Activated B cell treated with CpG ODN at 0.5 μM for 24 hours (primary cell): ENCODE measurements at regions not wholly inside any gene's neighbourhood (a gene's known extent, or its start where the extent isn't known, plus 50 kb on each side); places are given as distances from the start of the nearest gene placed in this dataset.

ENCODE experiments used
- ATAC-seq: fragments of 200-7000 bp; cut with Tn5 transposase; one replicate; pipeline ENCODE4 v1.10.0; 2021; ENCODE audit warnings: low read depth, mild to moderate bottlenecking, moderate library complexity
- CTCF ChIA-PET: fragments of 350-600 bp; sonication (Branson Sonifier 250); formaldehyde crosslinking; loops from one replicate; lab custom pipeline; 2021; ENCODE audit warnings: antibody characterized with exemption; lab: Charles Lee
- POLR2A ChIA-PET: fragments of 350-600 bp; sonication (Branson Sonifier 250); formaldehyde crosslinking; loops from one replicate; lab custom pipeline; 2021; ENCODE audit warnings: antibody characterized with exemption; lab: Charles Lee
- DNase-seq: peaks from one replicate; pipeline ENCODE4 v3.0.0; 2022
- H3K27ac Mint-ChIP-seq: one replicate; pipeline ENCODE4 v1.8.0; 2020; ENCODE audit warnings: mixed read lengths
- H3K27me3 Mint-ChIP-seq: one replicate; pipeline ENCODE4 v1.8.0; 2021; ENCODE audit warnings: mixed read lengths
- H3K36me3 Mint-ChIP-seq: one replicate; pipeline ENCODE4 v1.8.0; 2021; ENCODE audit warnings: low read depth, mixed read lengths
- H3K4me1 Mint-ChIP-seq: one replicate; pipeline ENCODE4 v1.8.0; 2021; ENCODE audit warnings: mixed read lengths
- H3K4me3 Mint-ChIP-seq: one replicate; pipeline ENCODE4 v1.8.0; 2020; ENCODE audit warnings: mild to moderate bottlenecking, mixed read lengths
- H3K9me3 Mint-ChIP-seq: one replicate; pipeline ENCODE4 v1.8.0; 2020; ENCODE audit warnings: mixed read lengths
- CTCF ChIP-seq: fragments of 200-600 bp; IDR thresholded peaks from one replicate; pipeline ENCODE4 v1.8.0; 2022; ENCODE audit warnings: antibody characterized with exemption, mild to moderate bottlenecking
- intact Hi-C: fragments of 100-400 bp; cut with micrococcal nuclease; formaldehyde crosslinking; loops from one replicate; pipeline ENCODE4 v1.15.1; 2024

GRCh38 chr11:110785398-110785797 is 73.2 kb upstream of the ARHGAP20 start:
- Mint-ChIP-seq H3K4me1 (no peaks in the 10 kb centered on the region), H3K36me3 (peaks cover 5% of the 10 kb centered on the region), H3K27ac (no peak overlapping the region), H3K4me3 (no peak overlapping the region), H3K27me3 (no peaks in the 10 kb centered on the region), H3K9me3 (peaks cover 12% of the 10 kb centered on the region)
- ChIA-PET CTCF (no interaction called here), POLR2A (no interaction called here)
- intact Hi-C loops: no loop called here
- DNase-seq: no peak
- ATAC-seq: no peak
- no peak for TF ChIP-seq CTCF

- H3K4me3 Mint-ChIP-seq: no peak overlapping the region
- peaks cover 16% of the 10 kb centered on the region for H3K9me3 Mint-ChIP-seq
- POLR2A ChIA-PET: no interaction called here
Observed at GRCh38 chr11:110782616-110783015, 70.4 kb upstream of the ARHGAP20 start.

GRCh38 chr11:110779108-110779507 is 66.9 kb upstream of the ARHGAP20 start:
- ChIA-PET CTCF (no interaction called here), POLR2A (no interaction called here)
- intact Hi-C loops: no loop called here
- ATAC-seq (no peak), DNase-seq (no peak)
- no peak for TF ChIP-seq CTCF
- peaks cover 5% of the 10 kb centered on the region for H3K9me3 Mint-ChIP-seq
- H3K36me3 Mint-ChIP-seq: no peaks in the 10 kb centered on the region
- H3K4me3 Mint-ChIP-seq: no peak overlapping the region
- H3K27me3 Mint-ChIP-seq: no peaks in the 10 kb centered on the region
- no peak overlapping the region for H3K27ac Mint-ChIP-seq
- H3K4me1 Mint-ChIP-seq: peaks cover 4% of the 10 kb centered on the region

More at GRCh38 chr11:110782616-110783015, 70.4 kb upstream of the ARHGAP20 start:
- H3K27me3 Mint-ChIP-seq: no peaks in the 10 kb centered on the region
- DNase-seq: no peak
- peaks cover 5% of the 10 kb centered on the region for H3K36me3 Mint-ChIP-seq
- intact Hi-C loops: no loop called here
- peaks cover 4% of the 10 kb centered on the region for H3K4me1 Mint-ChIP-seq
- CTCF ChIA-PET: no interaction called here
- no peak overlapping the region for H3K27ac Mint-ChIP-seq
- ATAC-seq: no peak
- TF ChIP-seq CTCF: no peak

- H3K4me1 Mint-ChIP-seq: peaks cover 4% of the 10 kb centered on the region
Observed at GRCh38 chr11:110778343-110778742, 66.1 kb upstream of the ARHGAP20 start.

GRCh38 chr11:110777775-110778174 is 65.5 kb upstream of the ARHGAP20 start:
- DNase-seq: no peak
- CTCF ChIA-PET: no interaction called here
- H3K27ac Mint-ChIP-seq: no peak overlapping the region
- H3K27me3 Mint-ChIP-seq: no peaks in the 10 kb centered on the region
- no peak for ATAC-seq
- peaks cover 4% of the 10 kb centered on the region for H3K4me1 Mint-ChIP-seq
- intact Hi-C loops: no loop called here
- POLR2A ChIA-PET: no interaction called here
- peaks cover 5% of the 10 kb centered on the region for H3K9me3 Mint-ChIP-seq
- no peak for TF ChIP-seq CTCF
- no peak overlapping the region for H3K4me3 Mint-ChIP-seq
- no peaks in the 10 kb centered on the region for H3K36me3 Mint-ChIP-seq

More at GRCh38 chr11:110778343-110778742, 66.1 kb upstream of the ARHGAP20 start:
- POLR2A ChIA-PET: no interaction called here
- no peak for ATAC-seq
- Mint-ChIP-seq H3K27me3 (no peaks in the 10 kb centered on the region), H3K27ac (no peak overlapping the region), H3K36me3 (no peaks in the 10 kb centered on the region), H3K9me3 (peaks cover 5% of the 10 kb centered on the region), H3K4me3 (no peak overlapping the region)
- intact Hi-C loops: no loop called here
- no peak for TF ChIP-seq CTCF
- CTCF ChIA-PET: no interaction called here
- no peak for DNase-seq
